ENCODE measurements at regions not wholly inside any gene's neighbourhood (a gene's known extent, or its start where the extent isn't known, plus 50 kb on each side); places are given as distances from the start of the nearest gene placed in this dataset.

DNA sequence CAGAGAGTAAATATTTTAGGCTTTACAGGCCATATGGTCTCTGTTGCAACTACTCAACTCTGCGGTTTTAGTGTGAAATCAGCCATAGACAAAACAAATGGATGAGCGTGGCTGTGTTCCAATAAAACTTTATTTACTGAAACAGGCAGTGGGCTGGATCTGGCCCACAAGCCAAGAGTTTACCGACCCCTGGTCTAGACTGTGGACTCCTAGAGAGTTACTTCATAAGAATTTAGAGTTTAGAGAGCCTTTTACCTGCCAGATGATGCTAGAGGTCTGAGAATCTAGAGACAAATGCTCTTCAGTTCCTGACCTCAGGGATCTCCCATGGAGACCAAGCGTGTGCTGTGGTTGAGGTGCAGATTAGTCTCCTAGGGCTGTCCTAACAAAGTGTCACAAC lies 174.8 kb downstream of the PTEN start:
- Histone ChIP-seq H3K27me3 (ENCODE audit: control insufficient read depth in 1 of 2, insufficient read depth in 2 of 2, low read length in 2 of 2) (no peaks in the 10 kb centered on the region), H3K4me3 (ENCODE audit: low read depth in 1 of 2, low read length in 2 of 2) (no peak overlapping the region), H3K9me3 (ENCODE audit: control insufficient read depth in 2 of 2, insufficient read depth in 1 of 2, low read depth in 1 of 2, low read length in 1 of 2) (no peaks in the 10 kb centered on the region), H3K36me3 (ENCODE audit: control insufficient read depth in 2 of 2, insufficient read depth in 2 of 2, low read length in 1 of 2) (no peaks in the 10 kb centered on the region), H3K27ac (ENCODE audit: low read depth in 2 of 2, low read length in 1 of 2) (no peak overlapping the region), H3K4me1 (ENCODE audit: control insufficient read depth in 2 of 2, insufficient read depth in 2 of 2, low read length in 1 of 2) (peaks cover 3 to 4% of the 10 kb centered on the region in 2 donors)
- 78 to 82% methylated on average over 4 of the region's 4 CpGs for WGBS, 2 donors

DNA sequence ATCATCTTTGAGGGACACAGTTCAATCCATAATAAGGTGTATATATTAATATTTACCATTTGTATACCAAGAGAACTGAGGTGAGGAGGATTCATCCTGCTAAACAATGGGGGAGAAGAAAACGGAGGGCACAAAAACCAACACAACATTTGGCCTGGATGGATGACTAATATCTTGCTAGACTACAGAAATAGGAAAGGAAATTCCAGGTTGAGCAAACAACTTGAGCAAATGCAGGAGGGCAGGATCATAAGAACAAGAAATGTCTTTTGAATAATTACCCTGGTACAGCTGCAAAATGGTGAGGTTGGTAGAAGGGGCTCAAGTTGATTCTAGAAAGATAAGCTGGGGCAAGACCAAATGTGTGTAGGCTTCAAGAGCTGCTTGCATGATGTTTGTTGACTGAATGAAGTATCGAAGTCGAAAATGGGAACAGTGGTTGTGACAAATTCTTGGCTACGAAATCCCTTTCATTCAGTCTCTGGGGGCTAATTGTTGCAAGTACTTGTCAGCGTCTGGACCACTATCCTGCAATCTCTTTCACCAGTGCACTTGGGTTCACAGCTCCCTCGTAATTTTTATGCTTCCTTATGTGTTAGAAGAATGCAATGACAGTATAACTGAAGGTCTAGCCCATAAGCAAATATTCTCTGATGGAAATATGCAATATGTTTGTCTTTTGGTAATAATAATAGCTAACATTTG lies 176.2 kb downstream of the PTEN start:
- 80 to 83% methylated on average over 6 of the region's 6 CpGs for WGBS, 2 donors
- Histone ChIP-seq H3K9me3 (ENCODE audit: control insufficient read depth in 2 of 2, insufficient read depth in 1 of 2, low read depth in 1 of 2, low read length in 1 of 2) (no peaks in the 10 kb centered on the region), H3K27ac (ENCODE audit: low read depth in 2 of 2, low read length in 1 of 2) (no peak overlapping the region), H3K4me3 (ENCODE audit: low read depth in 1 of 2, low read length in 2 of 2) (no peak overlapping the region), H3K36me3 (ENCODE audit: control insufficient read depth in 2 of 2, insufficient read depth in 2 of 2, low read length in 1 of 2) (no peaks in the 10 kb centered on the region), H3K4me1 (ENCODE audit: control insufficient read depth in 2 of 2, insufficient read depth in 2 of 2, low read length in 1 of 2) (peaks cover 3 to 7% of the 10 kb centered on the region in 2 donors), H3K27me3 (ENCODE audit: control insufficient read depth in 1 of 2, insufficient read depth in 2 of 2, low read length in 2 of 2) (no peaks in the 10 kb centered on the region)

DNA sequence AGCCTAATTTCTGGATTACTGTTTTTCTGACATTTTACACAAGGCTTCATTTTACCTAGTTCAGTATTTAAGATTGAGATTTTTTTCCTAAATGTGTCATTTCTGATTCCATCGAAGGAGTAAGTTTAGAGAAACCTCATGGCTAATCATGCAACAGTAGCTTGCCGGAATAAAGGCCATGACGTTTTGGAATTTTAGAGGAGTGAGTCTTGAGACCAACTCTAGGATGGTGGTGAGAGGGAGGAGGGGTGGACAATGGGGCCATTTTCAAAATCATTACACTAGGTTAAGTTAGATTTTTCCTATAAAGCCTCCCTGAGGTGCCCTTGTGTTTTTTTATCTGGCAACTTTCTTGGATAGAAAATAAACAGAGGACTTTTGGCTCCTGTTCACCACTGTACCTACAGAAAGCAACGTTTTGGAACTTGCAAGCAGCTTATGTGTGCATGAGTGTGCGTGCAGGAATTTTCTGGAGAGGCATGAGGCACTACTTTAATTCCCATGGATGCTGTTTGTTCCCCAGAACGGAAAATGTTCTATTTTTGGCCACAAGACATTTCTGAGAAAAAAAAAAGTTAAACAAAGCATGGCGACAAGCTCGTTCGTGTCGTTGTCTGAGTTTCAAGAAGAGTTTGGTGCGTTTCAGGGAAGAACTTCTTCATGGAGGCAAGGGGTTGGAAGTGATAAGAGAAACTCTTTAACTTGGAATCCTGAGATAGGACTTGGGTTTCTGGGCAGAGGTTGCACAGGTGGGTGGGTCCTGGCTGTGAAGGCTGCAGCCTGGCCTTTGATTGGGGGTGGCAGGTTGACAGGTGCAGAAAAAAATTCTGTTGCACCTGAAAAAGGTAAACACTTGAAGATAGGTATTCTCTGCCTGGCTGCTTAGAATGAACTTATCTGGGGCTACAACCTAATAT lies 178.1 kb downstream of the PTEN start:
- H3K27ac ChIP-seq (ENCODE audit: low read depth in 2 of 2, low read length in 1 of 2) = peak overlapping the region; percentile 52 to 70
- peaks cover 3 to 7% of the 10 kb centered on the region in 2 donors for H3K4me1 ChIP-seq (ENCODE audit: control insufficient read depth in 2 of 2, insufficient read depth in 2 of 2, low read length in 1 of 2)
- no peaks in the 10 kb centered on the region for H3K27me3 ChIP-seq (ENCODE audit: control insufficient read depth in 1 of 2, insufficient read depth in 2 of 2, low read length in 2 of 2)
- no peak overlapping the region for H3K4me3 ChIP-seq (ENCODE audit: low read depth in 1 of 2, low read length in 2 of 2)
- H3K36me3 ChIP-seq (ENCODE audit: control insufficient read depth in 2 of 2, insufficient read depth in 2 of 2, low read length in 1 of 2) = no peaks in the 10 kb centered on the region
- H3K9me3 ChIP-seq (ENCODE audit: control insufficient read depth in 2 of 2, insufficient read depth in 1 of 2, low read depth in 1 of 2, low read length in 1 of 2) = no peaks in the 10 kb centered on the region
- 36 to 48% methylated on average over 11 of the region's 11 CpGs for WGBS, 2 donors

DNA sequence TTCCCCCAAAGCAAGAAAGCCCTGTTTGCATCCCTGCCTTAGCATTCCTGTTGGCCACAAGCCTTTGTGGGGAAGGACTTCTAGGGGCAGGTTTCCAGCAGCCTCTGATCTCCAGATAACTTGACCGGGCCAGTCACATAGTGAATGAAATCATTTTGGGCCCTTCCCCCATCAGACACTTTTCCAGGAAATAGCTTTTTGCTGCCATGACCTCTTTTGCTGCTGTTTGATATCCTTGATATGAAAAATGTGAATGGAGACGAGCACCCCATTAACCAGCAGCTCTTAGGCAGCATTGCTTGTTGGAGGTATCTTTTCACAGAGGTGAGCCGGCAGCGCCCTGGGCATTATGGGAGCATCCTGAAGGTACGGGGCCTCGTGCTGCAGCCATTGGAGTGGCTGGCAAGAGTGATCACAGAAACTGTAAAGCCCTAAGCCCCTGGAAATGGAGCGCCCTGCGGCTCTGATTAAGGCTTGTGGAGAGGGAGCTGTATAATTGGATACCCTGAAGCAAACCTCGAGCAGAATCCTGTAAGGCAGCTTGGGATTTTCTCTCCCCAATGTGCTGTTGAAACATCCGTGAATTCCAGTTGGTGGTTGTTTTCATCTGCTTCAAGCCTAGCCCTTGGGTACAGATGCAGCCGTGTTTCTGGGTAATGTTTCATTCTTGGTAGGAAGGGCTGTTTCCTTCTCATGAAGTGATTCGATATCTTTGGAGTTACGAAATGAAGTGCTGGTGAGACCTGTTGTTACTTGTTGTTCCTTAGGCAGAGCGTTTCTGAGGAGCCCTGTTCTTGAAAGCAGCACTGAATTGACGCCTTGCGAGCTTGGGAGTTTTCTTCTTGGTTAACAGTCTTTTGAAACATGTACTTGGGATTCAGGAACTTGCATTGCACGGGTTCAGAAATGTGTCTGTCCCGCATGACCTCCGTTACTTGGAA lies 179.0 kb downstream of the PTEN start:
- no peaks in the 10 kb centered on the region for H3K36me3 ChIP-seq (ENCODE audit: control insufficient read depth in 2 of 2, insufficient read depth in 2 of 2, low read length in 1 of 2)
- H3K9me3 ChIP-seq (ENCODE audit: control insufficient read depth in 2 of 2, insufficient read depth in 1 of 2, low read depth in 1 of 2, low read length in 1 of 2) = no peaks in the 10 kb centered on the region
- H3K4me3 ChIP-seq (ENCODE audit: low read depth in 1 of 2, low read length in 2 of 2) = no peak overlapping the region
- H3K27ac ChIP-seq (ENCODE audit: low read depth in 2 of 2, low read length in 1 of 2) = peak overlapping the region; percentile 52 to 70
- no peaks in the 10 kb centered on the region for H3K27me3 ChIP-seq (ENCODE audit: control insufficient read depth in 1 of 2, insufficient read depth in 2 of 2, low read length in 2 of 2)
- H3K4me1 ChIP-seq (ENCODE audit: control insufficient read depth in 2 of 2, insufficient read depth in 2 of 2, low read length in 1 of 2) = peaks cover 3 to 7% of the 10 kb centered on the region in 2 donors
- 53 to 55% methylated on average over 19 of the region's 19 CpGs for WGBS, 2 donors

DNA sequence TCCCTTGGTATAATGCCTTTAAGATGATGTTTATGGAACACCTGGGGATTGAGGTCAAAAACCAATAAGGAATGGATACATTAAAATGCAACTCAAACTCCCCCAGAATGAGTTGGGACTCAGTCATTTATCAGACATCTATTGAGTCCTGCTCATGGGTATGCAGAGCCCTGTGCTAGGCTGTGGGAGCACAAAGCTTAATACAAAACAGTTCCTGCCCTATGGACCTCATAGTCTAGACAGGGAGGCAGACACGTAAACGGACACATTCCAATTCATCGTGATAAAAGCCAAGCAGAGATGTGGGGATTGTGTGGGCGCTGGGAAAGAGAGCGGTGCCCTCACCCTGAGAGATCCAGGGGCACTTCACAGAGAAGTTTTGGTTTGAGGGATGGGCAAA lies 181.7 kb downstream of the PTEN start:
- H3K27me3 ChIP-seq (ENCODE audit: control insufficient read depth in 1 of 2, insufficient read depth in 2 of 2, low read length in 2 of 2) = no peaks in the 10 kb centered on the region
- H3K4me3 ChIP-seq (ENCODE audit: low read depth in 1 of 2, low read length in 2 of 2) = no peak overlapping the region
- peaks cover 3 to 7% of the 10 kb centered on the region in 2 donors for H3K4me1 ChIP-seq (ENCODE audit: control insufficient read depth in 2 of 2, insufficient read depth in 2 of 2, low read length in 1 of 2)
- no peaks in the 10 kb centered on the region for H3K9me3 ChIP-seq (ENCODE audit: control insufficient read depth in 2 of 2, insufficient read depth in 1 of 2, low read depth in 1 of 2, low read length in 1 of 2)
- peak overlapping the region; percentile 20 to 37 for H3K27ac ChIP-seq (ENCODE audit: low read depth in 2 of 2, low read length in 1 of 2)
- H3K36me3 ChIP-seq (ENCODE audit: control insufficient read depth in 2 of 2, insufficient read depth in 2 of 2, low read length in 1 of 2) = no peaks in the 10 kb centered on the region
- 79 to 88% methylated on average over 5 of the region's 5 CpGs for whole genome bisulfite sequencing, 2 donors

DNA sequence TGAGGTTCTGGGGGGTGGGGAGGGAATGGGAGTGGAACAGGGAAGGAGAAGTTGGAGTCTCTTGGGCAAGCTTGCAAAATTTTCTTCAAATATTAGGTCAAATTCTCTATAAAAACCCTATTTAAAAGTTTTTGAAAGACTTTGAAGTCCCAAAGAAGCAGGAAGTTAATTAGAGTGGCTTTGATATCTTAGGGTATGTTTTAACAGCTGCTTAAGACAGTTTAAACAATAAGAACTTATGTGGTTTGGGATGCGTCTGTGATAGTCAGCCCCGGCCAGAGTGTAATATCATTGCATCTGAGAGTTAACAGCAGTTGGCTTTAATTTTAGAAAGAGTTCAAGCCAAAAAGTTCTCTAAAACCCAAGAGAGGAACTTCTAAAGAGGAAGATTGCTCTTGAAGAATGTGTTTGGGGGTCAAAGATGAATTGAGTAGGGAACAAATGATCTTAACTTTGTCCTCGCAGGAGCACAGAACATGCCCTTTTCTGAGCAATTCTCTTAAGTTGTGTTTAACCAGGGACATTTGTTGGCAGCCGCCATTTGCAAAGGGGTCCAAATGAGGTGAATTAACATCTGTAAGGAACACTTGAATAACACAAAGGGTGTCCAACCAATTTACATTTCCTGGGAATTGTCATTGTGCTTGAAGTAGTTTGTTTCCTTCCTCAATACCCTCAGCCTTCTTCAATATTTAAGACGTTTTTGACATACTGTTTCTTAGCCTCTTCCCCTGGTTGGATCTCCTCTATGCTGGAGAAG lies 182.4 kb downstream of the PTEN start:
- H3K27ac ChIP-seq (ENCODE audit: low read depth in 2 of 2, low read length in 1 of 2) = no peak overlapping the region
- H3K4me1 ChIP-seq (ENCODE audit: control insufficient read depth in 2 of 2, insufficient read depth in 2 of 2, low read length in 1 of 2) = peaks cover 3 to 7% of the 10 kb centered on the region in 2 donors
- H3K4me3 ChIP-seq (ENCODE audit: low read depth in 1 of 2, low read length in 2 of 2) = no peak overlapping the region
- no peaks in the 10 kb centered on the region for H3K27me3 ChIP-seq (ENCODE audit: control insufficient read depth in 1 of 2, insufficient read depth in 2 of 2, low read length in 2 of 2)
- H3K9me3 ChIP-seq (ENCODE audit: control insufficient read depth in 2 of 2, insufficient read depth in 1 of 2, low read depth in 1 of 2, low read length in 1 of 2) = no peaks in the 10 kb centered on the region
- H3K36me3 ChIP-seq (ENCODE audit: control insufficient read depth in 2 of 2, insufficient read depth in 2 of 2, low read length in 1 of 2) = no peaks in the 10 kb centered on the region
- WGBS, 2 donors = 63 to 71% methylated on average over 5 of the region's 5 CpGs

DNA sequence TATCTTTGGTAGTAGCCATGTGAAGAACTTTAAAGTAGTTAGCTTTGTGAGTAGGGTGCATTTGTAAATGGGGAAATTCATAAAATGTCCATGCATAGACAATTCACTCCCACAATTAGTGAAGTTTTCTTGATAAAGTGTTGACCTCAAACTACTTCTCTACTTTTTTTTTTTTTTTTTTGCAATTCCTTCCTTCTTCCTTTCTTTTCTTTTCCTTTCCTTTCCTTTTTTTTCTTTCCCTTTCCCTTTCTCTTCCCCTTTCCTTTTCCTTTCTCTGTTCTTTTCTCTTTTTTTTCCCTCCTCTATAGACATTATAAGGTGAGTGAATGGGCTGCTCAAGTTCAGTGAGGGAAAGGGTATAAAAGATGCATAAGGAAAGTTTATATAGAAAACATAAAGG lies 184.2 kb downstream of the PTEN start:
- Histone ChIP-seq H3K4me3 (ENCODE audit: low read depth in 1 of 2, low read length in 2 of 2) (no peak overlapping the region), H3K36me3 (ENCODE audit: control insufficient read depth in 2 of 2, insufficient read depth in 2 of 2, low read length in 1 of 2) (no peaks in the 10 kb centered on the region), H3K27ac (ENCODE audit: low read depth in 2 of 2, low read length in 1 of 2) (no peak overlapping the region), H3K9me3 (ENCODE audit: control insufficient read depth in 2 of 2, insufficient read depth in 1 of 2, low read depth in 1 of 2, low read length in 1 of 2) (no peaks in the 10 kb centered on the region), H3K4me1 (ENCODE audit: control insufficient read depth in 2 of 2, insufficient read depth in 2 of 2, low read length in 1 of 2) (peaks cover 0 to 7% of the 10 kb centered on the region in 2 donors), H3K27me3 (ENCODE audit: control insufficient read depth in 1 of 2, insufficient read depth in 2 of 2, low read length in 2 of 2) (no peaks in the 10 kb centered on the region)

DNA sequence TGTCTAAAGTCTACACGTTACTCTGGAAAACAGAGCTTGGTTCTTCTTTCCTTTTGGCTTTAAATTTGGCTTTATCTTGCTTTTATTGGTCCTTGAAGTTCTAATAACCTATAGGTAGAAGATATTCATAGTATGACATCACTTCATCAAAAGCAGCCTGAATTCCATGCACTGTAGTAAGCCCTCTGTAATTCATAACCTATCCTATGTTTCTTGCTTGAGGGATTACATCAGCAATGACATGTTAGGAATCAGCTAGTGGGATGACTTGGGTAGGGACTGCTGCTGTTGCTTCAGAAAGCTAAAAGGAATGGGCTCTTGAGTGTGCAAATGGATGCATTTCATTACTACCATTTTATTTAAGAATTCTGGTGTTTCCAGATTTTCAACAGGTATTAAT lies 184.9 kb downstream of the PTEN start:
- 98 to 100% methylated on average over 1 of the region's 1 CpG for WGBS, 2 donors

DNA sequence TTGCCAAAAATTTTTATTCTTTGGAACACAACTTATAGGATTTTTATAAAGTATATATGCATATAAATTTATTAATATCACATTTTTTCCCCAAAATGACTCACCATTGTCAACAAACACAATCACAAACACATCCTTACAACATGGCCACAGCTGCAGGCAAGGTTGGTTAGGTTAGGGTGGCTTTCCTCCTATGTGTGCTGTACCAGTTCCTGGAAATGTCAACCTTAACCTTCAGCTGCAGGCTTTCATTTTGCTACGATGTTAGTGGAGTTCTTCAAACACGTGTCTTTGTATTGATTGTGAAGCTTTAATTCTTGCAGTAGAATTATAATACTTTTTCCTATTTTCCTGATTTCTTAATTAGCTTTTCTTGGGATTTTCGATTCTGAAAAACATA lies 185.8 kb downstream of the PTEN start:
- WGBS, 2 donors = 91 to 95% methylated on average over 3 of the region's 3 CpGs
- H3K4me3 ChIP-seq (ENCODE audit: low read depth in 1 of 2, low read length in 2 of 2) = no peak overlapping the region
- H3K4me1 ChIP-seq (ENCODE audit: control insufficient read depth in 2 of 2, insufficient read depth in 2 of 2, low read length in 1 of 2) = no peaks in the 10 kb centered on the region
- no peak overlapping the region for H3K27ac ChIP-seq (ENCODE audit: low read depth in 2 of 2, low read length in 1 of 2)
- H3K27me3 ChIP-seq (ENCODE audit: control insufficient read depth in 1 of 2, insufficient read depth in 2 of 2, low read length in 2 of 2) = no peaks in the 10 kb centered on the region
- no peaks in the 10 kb centered on the region for H3K9me3 ChIP-seq (ENCODE audit: control insufficient read depth in 2 of 2, insufficient read depth in 1 of 2, low read depth in 1 of 2, low read length in 1 of 2)
- H3K36me3 ChIP-seq (ENCODE audit: control insufficient read depth in 2 of 2, insufficient read depth in 2 of 2, low read length in 1 of 2) = no peaks in the 10 kb centered on the region

More for the DNA sequence above, 184.9 kb downstream of the PTEN start:
- peaks cover 0 to 2% of the 10 kb centered on the region in 2 donors for H3K4me1 ChIP-seq (ENCODE audit: control insufficient read depth in 2 of 2, insufficient read depth in 2 of 2, low read length in 1 of 2)
- H3K27me3 ChIP-seq (ENCODE audit: control insufficient read depth in 1 of 2, insufficient read depth in 2 of 2, low read length in 2 of 2) = no peaks in the 10 kb centered on the region
- no peaks in the 10 kb centered on the region for H3K36me3 ChIP-seq (ENCODE audit: control insufficient read depth in 2 of 2, insufficient read depth in 2 of 2, low read length in 1 of 2)
- H3K27ac ChIP-seq (ENCODE audit: low read depth in 2 of 2, low read length in 1 of 2) = no peak overlapping the region
- H3K4me3 ChIP-seq (ENCODE audit: low read depth in 1 of 2, low read length in 2 of 2) = no peak overlapping the region
- no peaks in the 10 kb centered on the region for H3K9me3 ChIP-seq (ENCODE audit: control insufficient read depth in 2 of 2, insufficient read depth in 1 of 2, low read depth in 1 of 2, low read length in 1 of 2)

Data from esophagus (tissue), 2 donors.